Stimulated activated memory B cell treated with anti-CD40 and anti-IgM and Interleukin-4, amounts not matched to agents 10 μg/mL and 1 μg/mL and 100 μg/mL, for 72 hours (primary cell): ENCODE measurements at regions not wholly inside any gene's neighbourhood (a gene's known extent, or its start where the extent isn't known, plus 50 kb on each side); places are given as distances from the start of the nearest gene placed in this dataset.

Experiments
- ATAC-seq: fragments of 150-1000 bp; cut with Tn5 transposase; 2 replicates; pipeline ENCODE4 v1.10.0; 2021
- H3K27ac Mint-ChIP-seq: one replicate; pipeline ENCODE4 v1.8.0; 2022; ENCODE audit warnings: mild to moderate bottlenecking, mixed read lengths
- H3K27me3 Mint-ChIP-seq: one replicate; pipeline ENCODE4 v1.8.0; 2022; ENCODE audit warnings: mixed read lengths
- H3K36me3 Mint-ChIP-seq: one replicate; pipeline ENCODE4 v1.8.0; 2022; ENCODE audit warnings: mixed read lengths
- H3K4me1 Mint-ChIP-seq: one replicate; pipeline ENCODE4 v1.8.0; 2022; ENCODE audit warnings: mixed read lengths
- H3K4me3 Mint-ChIP-seq: one replicate; pipeline ENCODE4 v1.8.0; 2022; ENCODE audit warnings: mild to moderate bottlenecking, moderate library complexity, mixed read lengths
- H3K9me3 Mint-ChIP-seq: one replicate; pipeline ENCODE4 v1.8.0; 2022; ENCODE audit warnings: mixed read lengths

GRCh38 chr7:36003343-36003742 is 149.7 kb upstream of the EEPD1 start:
- H3K36me3 Mint-ChIP-seq: no peaks in the 10 kb centered on the region
- no peak overlapping the region for H3K27ac Mint-ChIP-seq
- no peak for ATAC-seq
- peaks cover 3% of the 10 kb centered on the region for H3K9me3 Mint-ChIP-seq
- H3K4me3 Mint-ChIP-seq: no peak overlapping the region
- no peaks in the 10 kb centered on the region for H3K27me3 Mint-ChIP-seq
- H3K4me1 Mint-ChIP-seq: no peaks in the 10 kb centered on the region

GRCh38 chr7:36005293-36005692 is 147.8 kb upstream of the EEPD1 start:
- no peak for ATAC-seq
- Mint-ChIP-seq H3K36me3 (no peaks in the 10 kb centered on the region), H3K4me3 (no peak overlapping the region), H3K4me1 (no peaks in the 10 kb centered on the region), H3K27ac (no peak overlapping the region), H3K27me3 (no peaks in the 10 kb centered on the region), H3K9me3 (peaks cover 3% of the 10 kb centered on the region)

GRCh38 chr7:36005876-36006275 is 147.2 kb upstream of the EEPD1 start:
- no peaks in the 10 kb centered on the region for H3K4me1 Mint-ChIP-seq
- H3K27me3 Mint-ChIP-seq: peaks cover 4% of the 10 kb centered on the region
- no peak overlapping the region for H3K27ac Mint-ChIP-seq
- ATAC-seq: no peak
- peaks cover 3% of the 10 kb centered on the region for H3K9me3 Mint-ChIP-seq
- H3K4me3 Mint-ChIP-seq: no peak overlapping the region
- H3K36me3 Mint-ChIP-seq: no peaks in the 10 kb centered on the region

- Mint-ChIP-seq H3K4me3 (no peak overlapping the region), H3K9me3 (no peaks in the 10 kb centered on the region), H3K27me3 (peaks cover 12% of the 10 kb centered on the region), H3K4me1 (no peaks in the 10 kb centered on the region), H3K27ac (no peak overlapping the region), H3K36me3 (no peaks in the 10 kb centered on the region)
- ATAC-seq: no peak
Observed at GRCh38 chr7:36006636-36007229, 146.3 kb upstream of the EEPD1 start.

- no peak overlapping the region for H3K4me3 Mint-ChIP-seq
- no peak for ATAC-seq
- peaks cover 4% of the 10 kb centered on the region for H3K9me3 Mint-ChIP-seq
- no peaks in the 10 kb centered on the region for H3K36me3 Mint-ChIP-seq
- H3K4me1 Mint-ChIP-seq: no peaks in the 10 kb centered on the region
- H3K27ac Mint-ChIP-seq: no peak overlapping the region
- H3K27me3 Mint-ChIP-seq: peaks cover 12% of the 10 kb centered on the region
Observed at GRCh38 chr7:36010656-36011587, 142.1 kb upstream of the EEPD1 start.

- no peak for ATAC-seq
Observed at GRCh38 chr7:36011588-36011965, 141.5 kb upstream of the EEPD1 start.

GRCh38 chr7:36013246-36014014 is 139.6 kb upstream of the EEPD1 start:
- no peak overlapping the region for H3K4me3 Mint-ChIP-seq
- no peak overlapping the region for H3K27ac Mint-ChIP-seq
- peaks cover 21% of the 10 kb centered on the region for H3K27me3 Mint-ChIP-seq
- no peaks in the 10 kb centered on the region for H3K36me3 Mint-ChIP-seq
- peaks cover 4% of the 10 kb centered on the region for H3K9me3 Mint-ChIP-seq
- no peaks in the 10 kb centered on the region for H3K4me1 Mint-ChIP-seq
- no peak for ATAC-seq

More at GRCh38 chr7:36011588-36011965, 141.5 kb upstream of the EEPD1 start:
- no peak overlapping the region for H3K4me3 Mint-ChIP-seq
- no peaks in the 10 kb centered on the region for H3K36me3 Mint-ChIP-seq
- H3K4me1 Mint-ChIP-seq: no peaks in the 10 kb centered on the region
- H3K27ac Mint-ChIP-seq: no peak overlapping the region
- H3K9me3 Mint-ChIP-seq: peaks cover 4% of the 10 kb centered on the region
- peaks cover 12% of the 10 kb centered on the region for H3K27me3 Mint-ChIP-seq

GRCh38 chr7:36014961-36015360 is 138.1 kb upstream of the EEPD1 start:
- no peak for ATAC-seq
- Mint-ChIP-seq H3K9me3 (peaks cover 4% of the 10 kb centered on the region), H3K4me3 (no peak overlapping the region), H3K27me3 (peaks cover 21% of the 10 kb centered on the region), H3K27ac (no peak overlapping the region), H3K4me1 (no peaks in the 10 kb centered on the region), H3K36me3 (no peaks in the 10 kb centered on the region)

GRCh38 chr7:36015733-36016132 is 137.3 kb upstream of the EEPD1 start:
- H3K4me1 Mint-ChIP-seq: no peaks in the 10 kb centered on the region
- no peak overlapping the region for H3K27ac Mint-ChIP-seq
- peaks cover 18% of the 10 kb centered on the region for H3K27me3 Mint-ChIP-seq
- no peak for ATAC-seq
- no peaks in the 10 kb centered on the region for H3K36me3 Mint-ChIP-seq
- peaks cover 4% of the 10 kb centered on the region for H3K9me3 Mint-ChIP-seq
- no peak overlapping the region for H3K4me3 Mint-ChIP-seq

- Mint-ChIP-seq H3K4me3 (no peak overlapping the region), H3K27ac (no peak overlapping the region)
- no peak for ATAC-seq
Observed at GRCh38 chr7:36016648-36017047, 136.4 kb upstream of the EEPD1 start.

GRCh38 chr7:36017111-36017510 is 135.9 kb upstream of the EEPD1 start:
- no peak for ATAC-seq
- peaks cover 9% of the 10 kb centered on the region for H3K27me3 Mint-ChIP-seq
- no peaks in the 10 kb centered on the region for H3K36me3 Mint-ChIP-seq
- no peak overlapping the region for H3K4me3 Mint-ChIP-seq
- H3K27ac Mint-ChIP-seq: no peak overlapping the region
- peaks cover 4% of the 10 kb centered on the region for H3K9me3 Mint-ChIP-seq
- no peaks in the 10 kb centered on the region for H3K4me1 Mint-ChIP-seq

More at GRCh38 chr7:36016648-36017047, 136.4 kb upstream of the EEPD1 start:
- peaks cover 9% of the 10 kb centered on the region for H3K27me3 Mint-ChIP-seq
- H3K36me3 Mint-ChIP-seq: no peaks in the 10 kb centered on the region
- H3K9me3 Mint-ChIP-seq: peaks cover 4% of the 10 kb centered on the region
- no peaks in the 10 kb centered on the region for H3K4me1 Mint-ChIP-seq

GRCh38 chr7:36018816-36019484 is 134.1 kb upstream of the EEPD1 start:
- H3K27ac Mint-ChIP-seq: no peak overlapping the region
- ATAC-seq: peak; percentile 40
- H3K4me3 Mint-ChIP-seq: no peak overlapping the region
- H3K36me3 Mint-ChIP-seq: no peaks in the 10 kb centered on the region
- H3K9me3 Mint-ChIP-seq: peaks cover 2% of the 10 kb centered on the region
- peaks cover 9% of the 10 kb centered on the region for H3K27me3 Mint-ChIP-seq
- H3K4me1 Mint-ChIP-seq: no peaks in the 10 kb centered on the region

GRCh38 chr7:36019538-36019937 is 133.5 kb upstream of the EEPD1 start:
- H3K4me1 Mint-ChIP-seq: no peaks in the 10 kb centered on the region
- H3K9me3 Mint-ChIP-seq: no peaks in the 10 kb centered on the region
- no peak overlapping the region for H3K4me3 Mint-ChIP-seq
- ATAC-seq: peak; percentile 18
- H3K36me3 Mint-ChIP-seq: no peaks in the 10 kb centered on the region
- H3K27me3 Mint-ChIP-seq: peaks cover 9% of the 10 kb centered on the region
- H3K27ac Mint-ChIP-seq: no peak overlapping the region

- no peaks in the 10 kb centered on the region for H3K4me1 Mint-ChIP-seq
- no peak overlapping the region for H3K27ac Mint-ChIP-seq
- H3K36me3 Mint-ChIP-seq: no peaks in the 10 kb centered on the region
- H3K4me3 Mint-ChIP-seq: no peak overlapping the region
- H3K9me3 Mint-ChIP-seq: no peaks in the 10 kb centered on the region
- no peak for ATAC-seq
- H3K27me3 Mint-ChIP-seq: peaks cover 9% of the 10 kb centered on the region
Observed at GRCh38 chr7:36019980-36020379, 133.1 kb upstream of the EEPD1 start.

GRCh38 chr7:36021367-36021766 is 131.7 kb upstream of the EEPD1 start:
- no peak for ATAC-seq
- H3K36me3 Mint-ChIP-seq: no peaks in the 10 kb centered on the region
- H3K4me1 Mint-ChIP-seq: no peaks in the 10 kb centered on the region
- H3K4me3 Mint-ChIP-seq: no peak overlapping the region
- no peak overlapping the region for H3K27ac Mint-ChIP-seq
- no peaks in the 10 kb centered on the region for H3K9me3 Mint-ChIP-seq
- H3K27me3 Mint-ChIP-seq: peaks cover 9% of the 10 kb centered on the region
